B cell (primary cell): ENCODE measurements at regions not wholly inside any gene's neighbourhood (a gene's known extent, or its start where the extent isn't known, plus 50 kb on each side); places are given as distances from the start of the nearest gene placed in this dataset.

Experiments used
- EZH2 ChIP-seq: IDR thresholded peaks from 2 replicates; pipeline ENCODE4 v1.6.1; 2012; ENCODE audit warnings: borderline replicate concordance, low read depth, mild to moderate bottlenecking, moderate library complexity, low read length; ENCODE audit not compliant: insufficient read depth, poor library complexity, severe bottlenecking
- TF ChIP-seq, protein P1 (sequence below): fragments of 200-600 bp; IDR thresholded peaks from one replicate; pipeline ENCODE4 v1.8.0; 2022; ENCODE audit warnings: antibody characterized with exemption, mild to moderate bottlenecking

DNA sequence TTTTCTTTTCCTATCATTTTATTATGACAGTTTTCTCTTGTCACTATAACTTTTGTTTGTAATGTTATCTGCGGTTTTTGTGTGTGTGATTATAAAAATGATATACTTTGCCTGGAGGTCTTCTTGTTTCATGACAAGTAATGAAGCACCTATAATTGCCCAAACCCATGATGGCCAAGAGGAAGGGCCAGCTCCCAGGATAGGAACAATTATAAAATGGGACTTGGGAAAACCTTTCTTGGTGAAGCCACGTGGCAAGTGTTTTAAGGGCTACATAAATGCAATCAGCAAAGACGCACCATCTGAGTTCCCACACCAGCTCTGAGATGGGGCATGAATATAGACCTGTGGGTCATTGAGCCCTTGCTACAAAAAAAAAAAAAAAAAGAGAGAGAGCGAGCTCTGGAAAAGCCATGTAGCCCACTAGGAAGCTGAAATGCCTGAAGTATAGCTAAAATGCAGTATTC, 462.6 kb upstream of the RUNX1 start:
- TF ChIP-seq, protein P1, sequence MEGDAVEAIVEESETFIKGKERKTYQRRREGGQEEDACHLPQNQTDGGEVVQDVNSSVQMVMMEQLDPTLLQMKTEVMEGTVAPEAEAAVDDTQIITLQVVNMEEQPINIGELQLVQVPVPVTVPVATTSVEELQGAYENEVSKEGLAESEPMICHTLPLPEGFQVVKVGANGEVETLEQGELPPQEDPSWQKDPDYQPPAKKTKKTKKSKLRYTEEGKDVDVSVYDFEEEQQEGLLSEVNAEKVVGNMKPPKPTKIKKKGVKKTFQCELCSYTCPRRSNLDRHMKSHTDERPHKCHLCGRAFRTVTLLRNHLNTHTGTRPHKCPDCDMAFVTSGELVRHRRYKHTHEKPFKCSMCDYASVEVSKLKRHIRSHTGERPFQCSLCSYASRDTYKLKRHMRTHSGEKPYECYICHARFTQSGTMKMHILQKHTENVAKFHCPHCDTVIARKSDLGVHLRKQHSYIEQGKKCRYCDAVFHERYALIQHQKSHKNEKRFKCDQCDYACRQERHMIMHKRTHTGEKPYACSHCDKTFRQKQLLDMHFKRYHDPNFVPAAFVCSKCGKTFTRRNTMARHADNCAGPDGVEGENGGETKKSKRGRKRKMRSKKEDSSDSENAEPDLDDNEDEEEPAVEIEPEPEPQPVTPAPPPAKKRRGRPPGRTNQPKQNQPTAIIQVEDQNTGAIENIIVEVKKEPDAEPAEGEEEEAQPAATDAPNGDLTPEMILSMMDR, result no peak
- no peak for TF ChIP-seq EZH2
